Activated CD4-positive, alpha-beta T cell treated with anti-CD3 and anti-CD28 coated beads, Interleukin-2, Interleukin-4, amounts not matched to agents 100 ng/mL and 50 ng/mL, durations not matched to agents 16 hours and 8 hours (primary cell): ENCODE measurements at regions not wholly inside any gene's neighbourhood (a gene's known extent, or its start where the extent isn't known, plus 50 kb on each side); places are given as distances from the start of the nearest gene placed in this dataset.
A peak's percentile ranks its signal among the peaks of the same experiment; 100 is the strongest.

ENCODE experiments used
- DNase-seq: peaks from one replicate; pipeline ENCODE4 v3.0.0-alpha.2; 2020; ENCODE audit warnings: low spot score

- DNase-seq = no peak
Measured at GRCh38 chr11:111148121-111148520, 97.4 kb upstream of the POU2AF2 start.

- no peak for DNase-seq
Measured at GRCh38 chr11:111137846-111138245, 107.7 kb upstream of the POU2AF2 start.

DNA sequence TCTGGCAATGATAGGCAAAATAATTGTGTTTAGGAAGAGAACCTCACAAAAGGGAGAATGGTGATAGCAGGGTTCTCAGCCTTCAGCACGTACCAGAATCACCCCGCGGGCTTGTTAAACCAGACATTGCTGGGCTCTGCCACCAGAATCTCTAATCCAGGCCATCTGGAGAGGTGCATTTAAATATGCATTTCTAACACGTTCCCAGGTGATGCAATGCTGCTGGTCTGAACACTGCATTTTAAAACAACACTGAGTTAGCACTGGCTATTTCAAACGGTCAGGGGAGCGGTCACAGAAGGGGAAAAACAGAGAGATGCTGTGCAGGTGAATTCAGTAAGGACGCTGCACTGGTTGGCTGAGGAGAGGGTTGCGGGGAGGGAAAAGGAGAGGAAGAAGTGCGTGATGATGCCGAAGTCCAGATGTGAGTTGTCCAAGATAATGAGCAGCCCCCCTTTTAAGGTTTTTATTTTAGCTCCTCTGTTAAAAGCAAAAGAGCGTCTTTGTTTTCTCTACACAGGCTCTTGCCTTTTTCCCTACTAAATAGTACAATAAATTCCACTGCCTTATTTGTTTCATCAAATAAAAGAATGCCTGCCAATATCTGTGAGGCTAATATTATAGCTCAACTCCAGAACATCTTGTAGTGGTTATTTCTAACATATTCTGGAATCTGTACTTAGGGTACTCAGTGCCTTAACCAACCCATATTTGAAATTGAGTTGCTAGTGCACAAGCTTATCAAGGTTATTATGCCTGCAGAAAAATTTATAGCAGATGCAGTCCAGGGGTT lies 109.6 kb upstream of the POU2AF2 start:
- DNase-seq = no peak

DNA sequence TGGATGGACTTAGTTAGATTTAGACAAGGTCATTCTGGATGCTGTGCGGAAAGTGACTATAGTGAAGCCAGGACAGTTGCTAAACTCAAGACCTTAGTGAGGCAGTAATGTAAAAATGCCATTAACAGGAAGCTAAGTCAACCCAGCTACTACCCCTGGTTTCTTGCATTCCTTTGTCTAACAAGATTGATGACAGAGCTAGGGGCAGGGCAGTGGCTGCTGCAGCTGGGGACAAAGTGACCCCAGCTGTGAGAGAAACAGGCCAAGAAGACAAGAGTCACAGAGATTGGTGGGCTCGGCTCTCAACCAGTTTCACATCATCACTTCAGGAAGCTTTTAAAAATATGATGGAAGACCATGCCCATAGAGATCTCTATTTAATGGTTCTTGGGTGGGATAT lies 110.4 kb upstream of the POU2AF2 start:
- DNase-seq = no peak

- DNase-seq = no peak
Measured at GRCh38 chr11:111128076-111128870, 117.3 kb upstream of the POU2AF2 start.

DNA sequence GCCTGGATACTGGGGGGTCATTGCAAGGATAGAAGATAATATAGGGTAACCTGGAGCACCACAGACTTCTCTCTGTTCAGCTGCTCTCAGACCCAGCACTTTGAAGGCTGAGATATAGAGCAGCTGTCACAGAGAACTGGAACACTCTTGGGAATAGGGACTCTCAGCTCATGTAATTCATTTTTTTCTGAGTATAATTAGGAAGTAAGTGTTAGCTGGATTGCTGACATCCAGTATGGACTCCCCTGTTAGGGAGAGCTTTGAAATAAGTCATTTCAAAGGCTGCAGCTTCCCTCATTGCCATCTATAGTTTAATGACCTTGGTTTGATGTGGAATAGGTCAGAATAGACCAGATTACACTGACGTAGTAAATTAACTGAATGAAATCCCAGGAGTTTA lies 120.8 kb upstream of the POU2AF2 start:
- no peak for DNase-seq

- DNase-seq = no peak
Measured at GRCh38 chr11:111123463-111124398, 121.8 kb upstream of the POU2AF2 start.

GRCh38 chr11:111120696-111121302 lies 124.7 kb upstream of the POU2AF2 start:
- DNase-seq = no peak

DNA sequence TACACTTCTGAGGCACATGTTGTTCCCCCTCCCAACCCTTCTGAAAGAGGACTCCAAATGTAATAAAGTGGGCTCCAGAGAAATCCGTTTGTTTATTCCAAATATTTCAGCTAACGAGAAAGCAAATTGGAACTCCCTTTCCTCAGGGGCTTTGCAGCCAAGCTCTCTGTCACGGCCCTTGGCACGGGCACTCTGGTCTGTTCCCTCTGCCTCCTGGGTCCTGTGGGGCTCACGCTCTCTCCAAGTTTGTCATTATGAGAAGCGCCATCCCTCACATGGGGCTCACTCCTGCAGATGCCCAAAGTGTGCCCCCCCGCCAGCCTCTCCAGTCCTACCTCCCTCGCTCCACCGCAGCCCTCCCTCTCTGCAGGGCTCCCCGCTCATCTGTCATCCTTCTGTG lies 125.4 kb upstream of the POU2AF2 start:
- DNase-seq = no peak

- DNase-seq = no peak
Measured at GRCh38 chr11:111119751-111120150, 125.8 kb upstream of the POU2AF2 start.

DNA sequence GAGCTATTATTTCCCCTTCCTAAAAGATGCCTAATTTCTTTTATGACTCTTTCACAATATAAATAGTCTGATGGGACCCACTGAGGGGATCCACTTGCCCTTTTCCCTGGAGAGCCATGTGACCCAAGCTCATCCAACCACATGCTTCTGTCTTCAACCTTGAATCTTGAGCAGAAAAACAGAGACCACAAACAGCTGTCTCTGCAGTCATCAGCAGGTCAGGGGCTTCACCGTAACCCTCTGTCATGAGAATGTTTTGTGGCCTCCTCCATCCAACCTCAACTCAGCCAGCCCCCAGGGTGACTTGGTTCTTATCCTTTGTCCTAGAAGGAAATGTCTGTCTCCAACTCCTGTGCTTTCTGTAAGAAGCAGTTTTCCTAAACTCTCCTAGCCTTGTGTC lies 129.6 kb upstream of the POU2AF2 start:
- no peak for DNase-seq

GRCh38 chr11:111114091-111114490 lies 131.4 kb upstream of the POU2AF2 start:
- peak; percentile 7 for DNase-seq

DNA sequence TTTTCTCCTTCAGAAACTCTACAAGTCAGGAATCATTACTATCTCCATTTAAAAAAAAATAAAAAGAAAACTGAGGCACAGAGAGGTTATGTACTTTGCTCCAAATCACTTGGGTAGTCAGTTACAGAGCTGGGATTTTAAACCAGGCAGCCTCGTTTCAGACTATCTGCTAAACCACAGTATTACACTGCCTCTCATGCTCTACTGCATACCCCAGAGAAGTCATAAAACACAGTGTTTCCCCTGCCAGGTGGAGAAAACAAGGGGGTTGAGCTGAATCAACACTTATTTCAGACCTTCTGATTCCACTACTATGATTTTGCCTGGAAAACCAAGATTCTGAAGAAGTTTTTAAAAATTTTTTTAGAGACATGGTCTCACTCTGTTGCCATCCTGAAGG lies 132.9 kb upstream of the POU2AF2 start:
- no peak for DNase-seq

DNA sequence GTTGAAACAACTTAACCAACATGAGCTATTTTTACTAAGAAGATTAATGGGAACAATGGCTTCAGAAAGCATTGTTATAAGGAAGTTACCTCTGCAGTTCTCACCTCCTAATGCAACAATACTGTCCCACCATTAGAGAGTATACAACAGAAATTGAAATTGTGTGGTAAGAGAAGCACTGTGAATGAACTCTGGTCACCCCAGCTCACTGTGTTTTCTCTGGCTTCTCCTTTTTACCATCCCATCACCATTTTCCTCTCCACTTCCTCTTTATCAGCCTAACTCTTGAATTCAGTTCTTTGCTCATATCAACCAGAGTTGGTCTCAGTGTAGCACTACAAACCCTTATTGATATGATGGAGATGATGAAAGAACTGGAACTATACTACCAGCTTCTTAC lies 138.0 kb upstream of the POU2AF2 start:
- DNase-seq = no peak

DNA sequence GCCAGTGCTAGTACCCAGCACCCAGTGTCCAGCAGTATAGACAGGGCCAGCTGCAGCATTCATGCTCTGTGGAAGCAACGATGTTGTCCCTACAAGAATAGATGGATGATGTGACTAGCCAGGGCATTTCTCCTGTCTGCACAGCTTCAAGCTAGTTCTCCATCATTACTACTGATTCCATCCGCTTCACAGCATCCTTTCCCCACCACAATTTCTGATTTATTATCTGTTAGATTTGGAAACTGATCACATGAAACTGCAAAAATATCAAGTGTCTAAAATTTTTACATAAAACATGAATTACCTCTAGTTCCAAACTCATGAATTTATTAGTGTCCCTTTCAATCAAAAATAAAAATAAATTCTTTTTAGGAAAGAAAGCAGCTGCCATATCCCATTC lies 138.9 kb upstream of the POU2AF2 start:
- no peak for DNase-seq

- no peak for DNase-seq
Measured at GRCh38 chr11:111105566-111105965, 140.0 kb upstream of the POU2AF2 start.

DNA sequence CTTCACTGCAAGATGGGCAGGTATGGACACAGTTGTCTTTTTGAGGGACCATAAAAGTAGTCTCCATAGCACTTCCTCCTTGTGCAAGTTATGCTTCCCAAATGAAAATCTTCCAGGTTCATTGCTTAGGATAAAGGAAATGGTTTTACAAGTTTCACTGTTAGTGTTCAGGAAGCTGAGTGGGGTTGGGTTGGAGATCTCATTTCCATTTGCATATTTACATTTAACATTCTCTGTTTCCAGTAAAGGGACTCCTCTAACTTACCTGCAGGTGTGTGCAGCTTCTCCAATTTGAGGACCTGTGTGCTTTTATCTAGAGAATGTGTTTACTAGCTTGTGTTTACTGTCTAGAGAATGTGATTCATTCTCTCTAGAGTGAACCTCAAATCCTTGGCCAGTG lies 141.3 kb upstream of the POU2AF2 start:
- no peak for DNase-seq

GRCh38 chr11:111101881-111102280 lies 143.6 kb upstream of the POU2AF2 start:
- no peak for DNase-seq

GRCh38 chr11:111099028-111099713 lies 146.4 kb upstream of the POU2AF2 start:
- DNase-seq = no peak

DNA sequence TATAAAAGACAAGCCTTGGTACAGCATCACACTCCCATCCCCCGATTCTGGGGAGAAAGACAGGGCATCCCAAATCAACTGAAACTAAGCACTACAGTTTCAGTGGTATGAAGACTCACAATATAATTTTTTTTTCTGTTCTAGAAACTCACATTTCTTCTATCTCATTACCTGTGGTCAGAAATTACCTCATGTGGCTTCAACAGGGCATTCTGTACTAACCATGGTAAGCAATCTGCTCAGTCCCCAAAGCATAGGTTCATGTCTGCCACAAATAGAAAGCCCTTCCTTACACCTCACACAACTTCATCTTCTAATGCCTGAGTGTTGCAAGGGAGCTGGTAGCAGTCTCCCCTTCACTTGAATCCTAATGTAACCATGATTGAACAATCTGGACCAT lies 147.4 kb upstream of the POU2AF2 start:
- no peak for DNase-seq

DNA sequence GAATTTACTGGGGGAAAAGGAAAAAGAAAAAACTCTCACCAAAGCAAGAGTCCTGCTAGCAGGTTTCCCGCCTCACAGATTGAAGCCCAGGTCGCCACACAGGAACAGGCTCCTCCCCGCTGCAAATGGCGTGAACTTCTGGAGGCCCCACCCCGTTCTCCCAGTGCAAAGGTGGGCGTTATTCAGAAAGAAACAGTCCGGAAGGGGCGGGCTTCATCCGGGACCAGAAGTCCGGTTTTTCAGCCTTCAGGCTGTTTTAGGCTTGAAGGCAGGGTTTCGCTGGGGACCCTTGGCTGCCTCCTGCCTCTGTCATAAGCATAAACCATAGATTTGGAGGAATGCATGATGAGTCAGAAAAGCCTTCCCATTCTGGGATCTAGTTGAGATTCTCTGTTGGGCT lies 148.3 kb upstream of the POU2AF2 start:
- DNase-seq = no peak
